GF-D8 (cell line): ENCODE measurements at regions not wholly inside any gene's neighbourhood (a gene's known extent, or its start where the extent isn't known, plus 50 kb on each side); places are given as distances from the start of the nearest gene placed in this dataset.

ENCODE experiments used
- DNase-seq: peaks from one replicate; lab custom pipeline; 2025; lab: John Stamatoyannopoulos, UW

DNA sequence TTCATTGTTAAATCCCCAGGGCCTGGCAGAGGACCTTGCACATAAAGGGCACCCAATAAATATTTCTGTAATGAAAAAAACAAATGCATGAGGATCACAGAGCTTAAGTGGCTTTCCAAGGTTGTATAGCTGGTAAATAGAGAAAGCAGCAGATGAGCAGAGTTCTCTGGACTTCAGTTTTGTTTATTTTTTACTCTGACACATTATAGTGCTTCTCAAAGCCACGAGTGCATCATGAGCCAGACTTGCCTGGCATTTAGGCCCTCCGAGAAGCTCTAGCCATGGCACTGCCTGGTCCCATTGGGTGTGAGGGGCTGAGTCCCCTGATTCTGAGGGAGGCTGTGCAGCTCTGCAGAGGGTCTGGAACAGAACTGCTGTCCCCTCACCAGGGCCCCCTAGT, 87.2 kb upstream of the ZNF32 start:
- DNase-seq = no peak

DNA sequence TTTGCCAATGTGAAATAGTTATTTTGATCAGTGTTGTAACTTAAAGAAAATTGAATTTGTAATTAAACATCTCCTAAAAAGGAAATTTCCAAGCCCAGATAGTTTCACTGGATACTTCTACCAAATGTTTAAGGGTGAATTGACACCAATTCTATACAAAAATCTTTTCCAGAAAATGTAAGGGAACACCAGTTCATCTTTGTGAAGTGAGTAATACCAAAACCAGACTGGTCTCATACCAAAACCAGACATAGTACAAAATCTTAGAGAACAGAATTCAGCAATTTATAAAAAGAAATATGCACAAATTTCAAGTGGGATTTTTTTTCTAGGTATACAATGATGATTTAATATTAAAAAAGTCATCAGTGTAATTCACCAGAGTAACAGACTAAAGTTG, 86.0 kb upstream of the ZNF32 start:
- DNase-seq = no peak

DNA sequence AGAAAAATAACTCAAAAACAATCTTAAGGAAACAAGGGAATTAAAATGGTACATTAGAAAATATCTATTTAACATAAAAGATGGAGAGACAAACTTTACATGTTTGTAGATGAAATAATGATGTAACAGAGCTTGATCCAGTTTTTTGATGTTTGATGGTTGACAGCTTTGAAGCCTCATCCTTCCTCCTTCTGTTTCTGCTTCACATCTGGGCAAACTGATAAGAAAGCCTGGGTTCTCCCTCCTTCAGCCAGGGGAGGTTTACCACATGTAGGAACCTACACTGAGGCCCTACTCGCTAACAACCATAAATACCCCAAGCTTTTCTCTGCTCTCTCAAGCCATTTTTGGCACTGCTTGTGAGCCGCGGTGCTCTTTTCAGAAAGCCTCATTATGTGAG, 82.8 kb upstream of the ZNF32 start:
- no peak for DNase-seq

DNA sequence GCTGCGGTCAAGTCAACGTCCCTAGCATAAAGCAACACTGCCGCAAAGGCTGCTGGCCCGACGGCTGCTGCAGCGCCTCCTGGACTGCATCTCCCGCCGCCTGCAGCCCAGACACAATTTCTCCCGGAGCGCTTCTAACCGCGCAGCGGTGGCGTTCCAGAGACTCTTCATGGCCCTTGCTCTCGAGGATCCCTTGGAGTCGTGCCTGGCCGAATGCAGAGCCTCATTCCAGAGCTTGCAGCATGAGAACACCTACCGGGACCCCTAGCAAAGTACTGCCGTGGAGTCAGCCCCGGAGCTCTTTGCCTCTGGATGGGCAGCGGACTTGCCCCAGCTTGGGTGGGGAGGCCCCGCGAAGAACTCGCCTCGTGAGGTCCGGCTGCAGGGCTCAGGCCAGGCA, 79.7 kb upstream of the ZNF32 start:
- DNase-seq = no peak

DNA sequence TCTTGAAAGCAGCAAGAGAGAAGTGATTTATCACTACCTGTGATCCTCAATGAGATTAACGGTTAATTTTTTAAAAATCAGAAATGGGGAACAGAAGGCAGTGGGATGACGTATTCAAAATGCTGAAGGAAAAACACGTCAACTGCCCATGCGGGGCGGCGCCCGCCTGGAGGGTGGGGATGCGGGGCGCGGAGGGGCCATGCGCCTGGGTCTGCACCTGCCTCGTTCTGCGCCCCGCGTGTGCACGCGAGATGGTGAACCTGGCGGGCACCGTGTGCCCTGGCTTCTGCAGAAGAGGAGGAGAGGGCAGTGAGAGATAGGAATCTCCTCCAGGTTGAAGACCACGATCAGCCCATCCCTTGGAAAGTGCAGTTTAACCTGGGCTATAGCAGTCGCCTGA, 79.3 kb upstream of the ZNF32 start:
- no peak for DNase-seq

DNA sequence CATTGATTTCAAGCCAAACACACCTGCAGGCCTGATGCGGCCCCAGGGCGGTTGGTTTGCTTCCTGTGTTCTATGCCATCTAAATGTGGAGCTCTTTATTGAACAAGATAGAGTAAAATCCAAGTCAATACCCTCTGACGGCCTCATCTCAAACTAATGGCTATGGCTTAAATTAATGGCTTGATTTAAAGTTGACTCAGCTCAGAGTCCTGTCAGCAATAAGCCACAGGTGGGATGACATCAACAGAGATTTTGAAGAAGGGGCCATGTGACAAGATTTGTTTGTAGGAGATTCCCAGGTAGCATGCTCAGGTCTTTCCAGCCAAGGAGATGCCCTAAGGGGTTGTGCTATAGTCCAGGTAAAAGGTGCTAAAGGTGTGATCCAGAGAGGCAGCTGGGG, 66.7 kb upstream of the ZNF32 start:
- DNase-seq = no peak

DNA sequence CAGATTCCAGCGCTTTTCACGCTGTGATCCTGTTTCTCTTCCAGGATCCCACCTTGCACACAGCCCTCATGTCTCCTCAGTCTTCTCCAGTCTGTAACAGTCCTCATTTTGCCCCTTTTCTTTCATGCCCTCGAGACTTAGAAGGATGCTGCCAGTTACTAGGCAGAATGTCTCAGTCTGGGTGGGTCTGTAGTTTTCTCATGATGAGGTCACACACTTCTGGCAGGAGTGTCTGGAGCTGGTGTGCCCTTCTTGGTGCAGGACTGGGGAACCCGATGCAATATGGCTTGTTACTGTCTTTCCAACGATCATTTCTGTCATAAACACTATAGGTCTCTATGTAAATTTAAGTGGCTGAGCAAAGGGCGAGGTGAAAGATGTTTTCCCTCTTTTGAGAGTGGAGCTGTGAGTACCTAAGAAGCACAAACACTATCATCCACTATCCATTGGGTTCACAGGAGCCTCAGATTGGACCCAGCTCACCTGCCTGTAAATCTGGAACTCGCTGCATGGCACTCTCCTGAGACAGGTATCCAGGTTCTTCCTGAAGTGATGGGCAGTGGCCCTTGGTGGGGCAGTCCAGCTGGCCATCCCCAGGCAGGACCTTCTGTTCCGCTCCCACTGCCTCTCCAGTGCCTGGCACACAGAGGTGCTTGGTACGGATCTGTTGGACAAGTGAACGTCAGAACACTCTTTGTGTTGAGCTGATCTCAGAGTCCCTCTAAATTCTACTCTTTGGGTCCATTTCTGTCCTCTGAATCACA, 64.3 kb upstream of the ZNF32 start:
- DNase-seq = no peak

DNA sequence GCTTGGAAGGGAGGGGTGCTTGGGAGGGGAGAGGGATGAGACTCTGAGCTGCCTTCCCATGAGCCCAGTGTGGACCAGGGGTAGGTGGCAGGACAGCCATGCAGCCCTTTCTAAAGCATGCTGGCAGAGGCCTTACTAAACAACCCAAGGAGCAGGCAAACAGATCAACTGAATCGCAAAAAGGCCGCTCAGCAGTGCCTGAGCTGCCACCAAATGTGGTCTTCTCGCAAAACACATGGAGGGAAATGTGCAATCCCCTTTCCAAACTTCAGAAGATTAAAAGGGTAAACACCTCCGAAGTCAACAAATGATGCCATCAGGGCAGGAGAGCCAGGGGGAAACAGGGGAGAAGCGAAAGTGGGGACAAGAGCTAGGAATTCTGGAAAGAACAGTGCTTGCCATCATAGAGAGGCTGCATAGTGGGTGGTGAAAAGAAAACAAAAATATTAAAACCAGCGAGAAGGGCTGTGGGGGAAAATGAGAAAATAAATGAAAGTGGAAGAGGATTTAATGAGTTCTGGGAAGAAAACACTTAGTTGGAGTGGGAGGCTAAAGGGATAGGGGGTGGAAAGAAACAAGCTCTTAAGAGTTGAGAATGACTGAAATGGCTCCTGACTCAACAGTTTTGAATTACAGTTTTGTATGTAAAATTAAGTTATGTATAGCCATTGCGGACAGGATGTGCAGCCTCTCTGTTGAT, 62.2 kb upstream of the ZNF32 start:
- no peak for DNase-seq

DNA sequence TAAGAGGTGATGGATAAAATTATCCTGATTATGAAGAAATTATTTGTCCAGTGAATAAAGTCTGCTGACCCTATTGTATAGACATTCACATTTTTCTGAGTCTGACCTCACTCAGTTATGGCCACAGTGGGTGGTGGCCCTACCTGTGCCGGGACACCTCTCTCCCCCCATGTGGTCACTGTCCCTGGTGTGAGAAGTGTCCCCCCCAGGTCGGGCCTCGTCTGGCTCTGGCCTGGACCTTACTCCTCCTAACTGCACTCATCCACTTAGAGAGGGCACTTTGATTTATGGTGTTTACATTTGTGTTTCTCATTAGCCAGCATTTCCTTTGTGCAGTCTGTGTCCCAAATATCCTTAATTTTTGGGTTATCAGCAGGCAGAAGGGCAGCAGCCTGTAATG, 59.6 kb upstream of the ZNF32 start:
- DNase-seq = no peak

DNA sequence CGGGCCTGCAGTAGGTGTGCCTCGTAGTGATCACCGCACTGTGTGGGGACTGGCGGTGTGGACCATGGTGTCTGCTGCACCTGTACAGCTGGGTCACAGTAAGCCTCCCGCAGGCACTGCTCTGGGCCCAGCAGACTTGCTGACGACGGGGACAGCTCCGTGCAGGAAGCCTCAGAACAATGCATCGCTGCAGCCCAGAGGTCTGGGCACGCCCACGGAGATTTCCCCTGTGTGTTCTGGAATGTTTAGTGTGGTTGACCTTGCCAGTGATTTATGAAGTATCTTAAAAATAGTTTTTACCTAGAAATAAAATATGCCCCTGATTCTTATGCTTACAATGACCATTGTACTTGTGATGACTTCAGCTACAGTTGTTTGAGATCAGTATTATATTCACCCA, 59.1 kb upstream of the ZNF32 start:
- no peak for DNase-seq

DNA sequence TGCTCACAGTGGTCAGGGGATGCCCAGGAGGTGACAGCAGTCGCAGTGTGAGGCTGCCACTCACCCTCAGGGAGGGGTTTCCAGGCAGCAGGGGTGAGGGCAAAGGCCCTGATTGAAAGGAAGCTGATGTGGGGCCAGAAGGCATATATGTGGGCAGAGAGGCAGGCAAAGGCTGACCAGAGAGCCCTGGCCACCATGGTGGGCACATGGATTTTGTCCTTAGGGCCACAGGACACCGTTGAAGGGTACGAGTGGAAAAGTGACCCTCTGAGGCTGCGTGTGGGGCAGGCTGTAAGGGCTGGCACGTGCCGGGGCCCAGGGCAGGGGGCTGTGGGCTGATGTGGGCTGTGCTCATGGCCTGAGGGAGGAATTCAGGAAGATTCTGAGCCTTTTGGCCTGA, 57.5 kb upstream of the ZNF32 start:
- DNase-seq = no peak

DNA sequence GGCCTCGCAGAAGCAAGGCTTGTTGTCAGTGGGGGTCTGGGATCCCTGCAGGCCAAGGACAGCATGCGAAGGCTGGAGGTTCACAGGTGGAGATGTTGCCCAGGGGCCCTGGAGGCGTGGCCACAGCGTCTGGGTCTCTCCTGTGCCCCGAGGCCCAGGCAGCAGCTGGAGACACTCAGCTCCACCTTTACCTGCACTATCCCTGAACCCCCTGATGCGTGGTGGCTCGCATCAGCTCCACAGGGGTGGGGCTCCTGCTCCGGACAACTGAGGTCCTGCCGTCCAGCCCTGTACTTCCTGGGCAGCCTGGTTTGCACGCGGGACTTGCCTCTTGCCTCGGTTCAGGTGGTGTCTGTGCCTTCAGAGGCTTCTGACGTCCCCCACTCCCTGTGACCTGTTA, 54.6 kb upstream of the ZNF32 start:
- no peak for DNase-seq

DNA sequence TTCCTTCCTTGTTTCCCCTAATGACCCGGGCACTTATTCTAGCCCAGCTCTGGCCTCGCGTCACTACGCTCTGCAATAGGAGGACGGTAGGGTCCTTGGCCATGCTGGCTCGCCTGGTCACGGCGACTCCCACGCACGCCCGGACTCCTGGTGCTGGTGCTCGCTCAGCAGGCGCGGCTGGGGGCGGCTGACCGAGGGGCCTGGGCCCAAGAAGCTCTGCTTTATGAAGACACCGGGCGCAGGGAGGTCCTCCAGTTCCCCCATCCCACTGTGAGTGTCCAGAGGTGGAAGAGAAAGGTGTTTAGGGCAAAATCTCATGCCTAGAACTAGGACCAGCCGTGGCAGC, 54.2 kb upstream of the ZNF32 start:
- no peak for DNase-seq

DNA sequence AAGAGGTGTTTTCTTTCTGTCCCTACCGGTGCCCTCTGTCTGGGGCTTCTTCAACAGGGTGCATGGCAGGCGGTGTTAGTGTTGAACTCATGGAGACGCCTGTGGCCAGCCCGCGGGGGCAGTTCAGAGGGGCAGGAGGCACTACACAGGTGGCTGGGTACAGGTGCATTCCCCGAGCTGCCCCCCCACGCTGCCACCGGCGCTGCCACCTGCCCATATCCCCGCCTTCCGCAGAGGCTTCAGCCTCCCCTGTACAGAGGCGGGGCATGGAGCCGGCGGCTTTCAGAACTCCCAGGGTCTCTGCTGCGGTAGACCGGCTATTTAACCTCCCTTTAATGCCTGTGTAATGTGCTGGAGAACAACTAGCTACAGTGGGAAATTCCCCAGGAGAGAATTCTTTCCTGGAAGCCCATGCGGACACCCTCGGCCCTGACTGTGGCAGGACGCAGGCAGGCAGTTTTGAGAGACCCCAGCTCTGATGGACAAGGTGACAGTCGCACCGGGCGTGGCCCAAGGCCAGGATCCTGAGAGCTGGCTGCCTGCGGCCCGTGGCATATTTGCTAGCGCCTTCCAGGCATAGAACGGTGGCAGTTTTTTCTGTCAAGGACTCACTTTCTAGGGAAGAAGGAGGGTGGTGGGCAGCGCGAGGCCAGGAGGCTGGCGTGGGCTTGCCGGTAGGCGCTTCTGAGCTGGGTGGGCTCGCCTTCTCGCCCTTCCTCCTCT, 53.7 kb upstream of the ZNF32 start:
- no peak for DNase-seq

DNA sequence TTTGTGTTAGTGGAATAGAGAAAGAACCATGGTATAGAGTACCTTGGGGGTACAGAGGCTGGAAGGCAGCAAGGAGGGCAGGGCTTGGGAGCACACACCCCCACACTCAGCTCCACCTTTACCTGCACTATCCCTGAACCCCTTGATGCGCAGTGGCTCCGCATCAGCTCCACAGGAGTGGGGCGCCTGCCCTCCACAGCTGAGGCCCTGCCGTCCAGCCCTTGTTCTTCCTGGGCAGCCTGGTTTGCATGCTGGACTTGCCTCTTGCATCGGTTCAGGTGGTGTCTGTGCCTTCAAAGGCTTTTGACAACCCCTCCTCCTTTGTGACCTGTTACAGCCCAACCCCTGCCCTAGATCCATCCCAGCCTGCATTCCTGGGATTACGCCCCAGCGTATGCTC, 52.6 kb upstream of the ZNF32 start:
- DNase-seq = no peak

DNA sequence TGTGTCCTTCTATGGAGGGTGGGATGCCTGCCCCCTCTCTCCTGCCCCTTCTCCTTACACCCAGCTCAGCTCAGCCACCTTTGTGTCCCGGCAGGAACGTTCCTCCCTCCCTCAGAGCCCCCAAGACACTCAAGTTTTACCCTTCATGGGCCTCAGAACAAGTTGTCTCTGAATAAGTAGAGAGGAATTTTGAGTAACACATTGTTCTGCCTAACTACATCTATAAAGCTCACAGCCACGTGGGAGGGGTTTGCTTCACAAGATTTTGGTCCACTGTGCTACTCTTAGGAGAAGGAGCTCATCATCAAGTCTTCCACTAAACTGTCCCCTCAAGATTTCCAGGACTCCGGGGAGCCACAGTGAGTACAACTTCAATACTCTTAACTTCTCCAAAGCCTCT, 51.6 kb upstream of the ZNF32 start:
- no peak for DNase-seq

DNA sequence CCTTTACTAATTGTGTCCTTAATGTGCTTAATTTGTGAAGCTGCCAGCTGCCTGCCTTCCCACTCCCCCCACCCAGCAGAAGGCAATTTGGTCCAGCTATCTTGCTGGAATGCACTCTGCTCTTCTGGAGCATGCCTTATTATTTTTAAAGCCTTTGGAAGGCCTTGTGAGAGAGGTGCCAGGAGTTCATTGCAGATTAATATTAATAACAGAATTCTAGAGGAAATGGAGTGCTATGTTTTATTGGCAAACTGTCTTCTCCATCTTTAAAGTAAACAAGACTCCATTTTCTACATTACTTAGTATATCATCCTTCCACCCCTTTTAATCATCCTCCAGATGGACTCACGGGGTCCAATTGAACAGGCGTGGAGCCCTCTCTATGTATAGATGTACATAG, 50.8 kb upstream of the ZNF32 start:
- DNase-seq = no peak
